Inflammatory macrophage treated with lipopolysaccharide for 4 hours (primary cell): ENCODE measurements at regions not wholly inside any gene's neighbourhood (a gene's known extent, or its start where the extent isn't known, plus 50 kb on each side); places are given as distances from the start of the nearest gene placed in this dataset.
"Not testable (repeated sequence)": the region's sequence is repeated elsewhere in the genome, so short reads cannot be mapped to it uniquely, and the experiment has no call there.

ENCODE experiments used
- DNase-seq: peaks from one replicate; pipeline ENCODE4 v3.0.0-alpha.2; 2020

GRCh38 chr5:30581198-30581935 lies 612.1 kb upstream of the CDH6 start:
- no peak for DNase-seq

- no peak for DNase-seq
These were observed 618.7 kb upstream of the CDH6 start for GRCh38 chr5:30574761-30575160.

GRCh38 chr5:30572279-30572678 lies 621.2 kb upstream of the CDH6 start:
- no peak for DNase-seq

GRCh38 chr5:30561771-30562170 lies 631.7 kb upstream of the CDH6 start:
- DNase-seq, result no peak

GRCh38 chr5:30551618-30552017 lies 641.9 kb upstream of the CDH6 start:
- no peak for DNase-seq

- DNase-seq, result no peak
These were observed 644.7 kb upstream of the CDH6 start for GRCh38 chr5:30548580-30549305.

- DNase-seq, result no peak
These were observed 653.3 kb upstream of the CDH6 start for GRCh38 chr5:30540150-30540549.

- DNase-seq, result no peak
These were observed 654.4 kb upstream of the CDH6 start for GRCh38 chr5:30539004-30539634.

- no peak for DNase-seq
These were observed 668.1 kb upstream of the CDH6 start for GRCh38 chr5:30525353-30525752.

- DNase-seq, result no peak
These were observed 669.1 kb upstream of the CDH6 start for GRCh38 chr5:30524428-30524827.

GRCh38 chr5:30523061-30523460 lies 670.4 kb upstream of the CDH6 start:
- DNase-seq, result no peak

- no peak for DNase-seq
These were observed 688.2 kb upstream of the CDH6 start for GRCh38 chr5:30505014-30505886.

GRCh38 chr5:30502277-30502676 lies 691.2 kb upstream of the CDH6 start:
- no peak for DNase-seq

- DNase-seq, result no peak
These were observed 692.4 kb upstream of the CDH6 start for GRCh38 chr5:30501065-30501464.

GRCh38 chr5:30500513-30500912 lies 693.0 kb upstream of the CDH6 start:
- no peak for DNase-seq

GRCh38 chr5:30499402-30499801 lies 694.1 kb upstream of the CDH6 start:
- DNase-seq, result no peak

GRCh38 chr5:30498972-30499371 lies 694.5 kb upstream of the CDH6 start:
- DNase-seq, result no peak

GRCh38 chr5:30498509-30498908 lies 695.0 kb upstream of the CDH6 start:
- DNase-seq, result not testable (repeated sequence)

GRCh38 chr5:30494113-30494512 lies 699.4 kb upstream of the CDH6 start:
- DNase-seq, result not testable (repeated sequence)

GRCh38 chr5:30479104-30479503 lies 714.4 kb upstream of the CDH6 start:
- DNase-seq, result no peak

GRCh38 chr5:30475429-30475828 lies 718.1 kb upstream of the CDH6 start:
- DNase-seq, result no peak

- no peak for DNase-seq
These were observed 723.8 kb upstream of the CDH6 start for GRCh38 chr5:30469691-30470090.

GRCh38 chr5:30458681-30459080 lies 734.8 kb upstream of the CDH6 start:
- DNase-seq, result no peak
